ENCODE measurements at regions not wholly inside any gene's neighbourhood (a gene's known extent, or its start where the extent isn't known, plus 50 kb on each side); places are given as distances from the start of the nearest gene placed in this dataset.
"Not testable (repeated sequence)": the region's sequence is repeated elsewhere in the genome, so short reads cannot be mapped to it uniquely, and the experiment has no call there.

DNA sequence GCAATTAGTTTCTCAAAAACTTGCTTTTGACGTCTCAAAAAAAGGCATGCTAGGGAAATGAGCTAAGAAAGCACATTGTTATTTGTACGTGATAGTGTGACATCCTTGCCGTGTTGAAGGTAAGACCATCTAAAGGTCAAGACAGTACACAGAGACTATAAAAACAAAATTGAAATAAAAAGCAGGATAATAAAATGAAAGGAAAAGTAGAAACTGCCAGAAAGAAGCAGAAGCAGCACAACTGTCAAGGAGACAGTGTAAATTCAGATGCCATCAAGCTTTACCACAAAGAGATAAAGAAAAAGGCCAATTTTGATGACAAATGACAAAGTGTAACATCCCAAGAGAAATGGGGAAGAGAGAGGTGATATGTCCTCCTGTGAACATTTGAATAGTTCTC lies 76.5 kb downstream of the RGS2 start:
- TF ChIP-seq, protein P1, sequence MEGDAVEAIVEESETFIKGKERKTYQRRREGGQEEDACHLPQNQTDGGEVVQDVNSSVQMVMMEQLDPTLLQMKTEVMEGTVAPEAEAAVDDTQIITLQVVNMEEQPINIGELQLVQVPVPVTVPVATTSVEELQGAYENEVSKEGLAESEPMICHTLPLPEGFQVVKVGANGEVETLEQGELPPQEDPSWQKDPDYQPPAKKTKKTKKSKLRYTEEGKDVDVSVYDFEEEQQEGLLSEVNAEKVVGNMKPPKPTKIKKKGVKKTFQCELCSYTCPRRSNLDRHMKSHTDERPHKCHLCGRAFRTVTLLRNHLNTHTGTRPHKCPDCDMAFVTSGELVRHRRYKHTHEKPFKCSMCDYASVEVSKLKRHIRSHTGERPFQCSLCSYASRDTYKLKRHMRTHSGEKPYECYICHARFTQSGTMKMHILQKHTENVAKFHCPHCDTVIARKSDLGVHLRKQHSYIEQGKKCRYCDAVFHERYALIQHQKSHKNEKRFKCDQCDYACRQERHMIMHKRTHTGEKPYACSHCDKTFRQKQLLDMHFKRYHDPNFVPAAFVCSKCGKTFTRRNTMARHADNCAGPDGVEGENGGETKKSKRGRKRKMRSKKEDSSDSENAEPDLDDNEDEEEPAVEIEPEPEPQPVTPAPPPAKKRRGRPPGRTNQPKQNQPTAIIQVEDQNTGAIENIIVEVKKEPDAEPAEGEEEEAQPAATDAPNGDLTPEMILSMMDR (IDR thresholded peaks at IDR 0.05) = not testable (repeated sequence)
- TF ChIP-seq POLR2AphosphoS5 (IDR thresholded peaks at IDR 0.05) = not testable (repeated sequence)

Measured in breast epithelium (tissue), 3 donors.